Fibroblast of villous mesenchyme (primary cell): ENCODE measurements at regions not wholly inside any gene's neighbourhood (a gene's known extent, or its start where the extent isn't known, plus 50 kb on each side); places are given as distances from the start of the nearest gene placed in this dataset.
"Not testable (repeated sequence)": the region's sequence is repeated elsewhere in the genome, so short reads cannot be mapped to it uniquely, and the experiment has no call there.

Experiments used
- DNase-seq: peaks from one replicate; pipeline ENCODE4 v3.0.0-alpha.2; 2010; ENCODE audit warnings: low read depth
- H3K4me3 ChIP-seq: 2 replicates; pipeline ENCODE4 v1.5.1; 2011; ENCODE audit warnings: low read depth, mild to moderate bottlenecking, low read length
- TF ChIP-seq, protein P1 (sequence below): IDR thresholded peaks from 2 replicates; pipeline ENCODE4 v1.5.1; 2012; ENCODE audit warnings: low read depth, mild to moderate bottlenecking, low read length; ENCODE audit not compliant: insufficient read depth

DNA sequence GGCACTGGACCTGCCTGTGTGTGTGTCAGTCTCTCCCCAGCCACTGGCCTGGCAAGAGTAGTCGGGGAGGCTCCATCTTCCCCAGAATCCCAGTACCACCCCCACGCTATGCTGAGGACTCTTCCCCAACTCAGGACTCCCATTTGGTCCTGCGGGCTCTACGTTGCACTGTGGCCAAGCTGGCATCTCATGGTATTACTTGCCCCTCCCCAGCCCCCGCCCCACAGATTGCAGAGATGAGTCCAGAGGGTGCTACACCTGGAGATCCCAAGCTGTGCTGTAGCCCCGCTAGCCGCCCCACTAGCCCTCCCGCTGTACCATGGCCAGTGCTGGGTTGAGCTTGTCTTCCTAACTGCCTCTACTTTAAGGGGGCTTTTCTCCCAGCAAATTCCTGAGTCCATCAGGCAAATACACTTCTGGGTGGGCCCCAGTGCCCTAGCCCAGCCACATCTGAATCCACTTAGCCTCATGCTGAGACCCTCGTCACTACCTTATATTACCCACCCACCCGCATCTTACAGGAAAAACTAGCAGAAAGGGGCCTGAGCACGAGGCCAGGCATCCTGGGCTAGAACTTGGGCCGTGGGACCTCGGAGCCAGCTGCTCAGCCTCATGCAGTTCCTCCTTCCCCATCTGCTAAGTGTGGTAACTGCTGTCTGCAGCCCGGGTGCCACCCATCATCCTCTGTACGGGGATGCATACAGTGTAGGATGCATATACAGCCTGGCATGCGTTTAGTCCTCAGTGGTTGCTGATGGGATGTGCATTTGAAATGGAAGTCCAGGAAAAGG lies 65.8 kb upstream of the CACUL1 start:
- DNase-seq, result no peak
- TF ChIP-seq, protein P1, sequence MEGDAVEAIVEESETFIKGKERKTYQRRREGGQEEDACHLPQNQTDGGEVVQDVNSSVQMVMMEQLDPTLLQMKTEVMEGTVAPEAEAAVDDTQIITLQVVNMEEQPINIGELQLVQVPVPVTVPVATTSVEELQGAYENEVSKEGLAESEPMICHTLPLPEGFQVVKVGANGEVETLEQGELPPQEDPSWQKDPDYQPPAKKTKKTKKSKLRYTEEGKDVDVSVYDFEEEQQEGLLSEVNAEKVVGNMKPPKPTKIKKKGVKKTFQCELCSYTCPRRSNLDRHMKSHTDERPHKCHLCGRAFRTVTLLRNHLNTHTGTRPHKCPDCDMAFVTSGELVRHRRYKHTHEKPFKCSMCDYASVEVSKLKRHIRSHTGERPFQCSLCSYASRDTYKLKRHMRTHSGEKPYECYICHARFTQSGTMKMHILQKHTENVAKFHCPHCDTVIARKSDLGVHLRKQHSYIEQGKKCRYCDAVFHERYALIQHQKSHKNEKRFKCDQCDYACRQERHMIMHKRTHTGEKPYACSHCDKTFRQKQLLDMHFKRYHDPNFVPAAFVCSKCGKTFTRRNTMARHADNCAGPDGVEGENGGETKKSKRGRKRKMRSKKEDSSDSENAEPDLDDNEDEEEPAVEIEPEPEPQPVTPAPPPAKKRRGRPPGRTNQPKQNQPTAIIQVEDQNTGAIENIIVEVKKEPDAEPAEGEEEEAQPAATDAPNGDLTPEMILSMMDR, result no peak
- H3K4me3 ChIP-seq, result no peak overlapping the region

DNA sequence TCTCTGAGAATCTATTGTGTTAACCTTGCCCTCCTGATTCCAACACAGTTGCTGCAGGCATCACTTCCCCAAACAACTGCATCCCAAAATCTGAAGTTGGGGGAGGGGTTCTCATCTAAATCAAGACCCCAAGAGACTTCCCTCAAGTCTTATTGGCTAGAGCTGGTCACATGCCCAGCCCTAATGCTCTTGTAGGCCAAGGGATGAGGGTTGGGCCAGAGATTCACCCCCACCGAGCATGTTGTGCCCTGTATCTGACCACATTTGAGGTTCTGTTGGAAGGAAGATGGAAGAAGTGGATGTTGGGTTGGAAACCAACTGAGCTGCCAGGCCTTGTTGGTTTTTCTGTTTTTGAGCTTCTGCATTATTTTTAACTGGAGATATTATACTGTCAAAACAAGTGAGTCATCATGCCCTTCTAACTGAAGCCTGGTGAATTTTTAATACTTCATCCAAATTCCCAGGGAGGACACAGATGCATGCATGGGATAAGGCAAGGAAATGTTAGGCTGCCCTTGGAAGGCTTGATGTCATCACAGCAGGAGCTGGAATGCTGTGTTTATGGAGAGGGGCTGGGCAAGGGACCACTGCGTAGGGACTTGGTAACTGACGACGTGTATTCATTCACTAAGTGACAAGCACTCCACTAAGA lies 68.6 kb upstream of the CACUL1 start:
- TF ChIP-seq, protein P1, result no peak

DNA sequence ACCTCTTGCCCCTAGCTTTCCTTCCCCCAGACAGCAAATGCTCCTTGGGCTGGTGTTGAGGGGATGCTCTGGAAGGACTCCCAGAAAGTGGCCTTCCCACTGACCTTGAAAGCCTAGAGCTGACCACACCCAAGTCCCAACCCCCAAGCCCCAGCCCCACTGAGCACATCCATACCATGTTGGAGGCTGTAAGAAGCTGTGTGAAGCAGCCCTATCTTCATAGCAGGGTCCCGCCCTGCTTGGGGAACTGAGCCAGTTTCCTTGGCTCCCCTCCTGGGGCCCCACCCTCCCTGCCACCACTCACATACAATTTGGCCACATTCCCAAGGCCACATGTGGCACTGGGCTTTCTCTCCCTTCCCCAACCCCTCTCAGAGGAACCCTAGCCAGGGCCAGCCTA lies 72.3 kb upstream of the CACUL1 start:
- H3K4me3 ChIP-seq, result no peak overlapping the region
- DNase-seq, result no peak
- TF ChIP-seq, protein P1, result no peak

More for the DNA sequence above, 68.6 kb upstream of the CACUL1 start:
- DNase-seq, result peak; percentile 40
- H3K4me3 ChIP-seq, result no peak overlapping the region

DNA sequence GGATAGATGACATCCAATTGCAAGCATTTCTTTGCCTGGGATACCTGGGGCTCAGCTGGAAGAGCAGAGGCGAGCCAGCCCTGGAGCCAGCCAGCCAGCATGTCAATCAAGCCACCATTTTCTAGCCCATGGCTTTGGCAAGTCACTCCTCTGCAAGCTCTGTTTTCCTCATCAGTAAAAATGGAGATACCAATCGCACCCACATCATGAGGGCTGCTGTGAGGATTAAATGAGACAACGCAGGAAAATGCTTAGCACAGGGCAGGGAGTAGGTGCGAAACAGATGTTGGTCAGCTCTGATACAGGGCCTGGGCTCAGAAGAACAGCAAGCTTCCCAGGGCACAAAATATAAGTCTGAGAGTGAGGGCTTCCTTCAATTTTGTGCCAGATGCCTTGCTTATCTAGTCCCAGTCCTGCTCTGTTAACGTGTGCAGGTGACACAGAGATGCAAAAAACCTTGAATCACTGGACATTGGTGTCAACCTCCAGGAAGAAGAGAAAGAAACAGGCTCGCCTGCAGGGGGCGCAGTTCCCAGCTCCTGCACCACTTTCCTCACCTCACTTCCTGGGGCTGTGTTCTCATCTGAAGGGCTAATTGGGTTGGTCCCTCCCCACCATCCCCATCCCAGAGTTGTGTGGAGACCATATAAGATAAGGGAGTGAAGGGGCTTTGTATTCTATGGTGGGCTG lies 72.8 kb upstream of the CACUL1 start:
- TF ChIP-seq, protein P1, result peak; percentile 25
- no peak for DNase-seq
- no peak overlapping the region for H3K4me3 ChIP-seq

DNA sequence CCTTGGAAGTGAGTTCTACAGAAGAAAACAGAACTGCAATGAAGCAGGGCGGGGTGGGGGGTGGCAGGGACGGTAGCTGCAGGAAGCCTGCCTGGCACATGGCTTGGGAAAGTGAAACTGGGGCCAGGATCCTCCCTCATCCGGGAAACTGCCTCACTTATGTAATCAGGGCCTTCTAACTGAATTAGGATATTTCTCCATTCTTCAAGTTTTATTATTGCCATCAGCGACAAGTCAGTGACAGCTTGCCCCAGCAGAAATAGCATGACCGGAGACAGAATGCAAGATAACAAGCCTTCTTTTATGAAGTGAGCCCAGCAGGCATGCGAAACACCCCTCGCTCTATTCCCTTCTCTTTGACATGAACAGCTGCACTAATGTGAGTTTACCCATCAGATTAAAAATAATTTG lies 77.5 kb upstream of the CACUL1 start:
- no peak overlapping the region for H3K4me3 ChIP-seq
- peak; percentile 57 for DNase-seq
- TF ChIP-seq, protein P1, result no peak

DNA sequence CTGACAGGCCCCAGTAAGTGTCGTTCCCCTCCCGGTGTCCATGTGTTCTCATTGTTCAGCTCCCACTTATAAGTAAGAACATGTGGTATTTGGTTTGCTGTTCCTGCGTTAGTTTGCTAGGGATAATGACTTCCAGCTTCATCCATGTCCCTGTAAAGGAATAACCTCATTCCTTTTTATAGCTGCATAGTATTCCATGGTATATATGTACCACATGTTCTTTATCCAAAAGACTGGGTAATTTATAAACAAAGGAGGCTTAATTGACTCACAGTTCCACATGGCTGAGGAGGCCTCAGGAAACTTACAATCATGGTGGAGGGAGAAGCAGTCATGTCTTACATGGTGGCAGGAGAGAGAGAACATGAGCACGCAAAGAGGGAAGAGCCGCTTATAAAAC lies 79.6 kb upstream of the CACUL1 start:
- not testable (repeated sequence) for DNase-seq

DNA sequence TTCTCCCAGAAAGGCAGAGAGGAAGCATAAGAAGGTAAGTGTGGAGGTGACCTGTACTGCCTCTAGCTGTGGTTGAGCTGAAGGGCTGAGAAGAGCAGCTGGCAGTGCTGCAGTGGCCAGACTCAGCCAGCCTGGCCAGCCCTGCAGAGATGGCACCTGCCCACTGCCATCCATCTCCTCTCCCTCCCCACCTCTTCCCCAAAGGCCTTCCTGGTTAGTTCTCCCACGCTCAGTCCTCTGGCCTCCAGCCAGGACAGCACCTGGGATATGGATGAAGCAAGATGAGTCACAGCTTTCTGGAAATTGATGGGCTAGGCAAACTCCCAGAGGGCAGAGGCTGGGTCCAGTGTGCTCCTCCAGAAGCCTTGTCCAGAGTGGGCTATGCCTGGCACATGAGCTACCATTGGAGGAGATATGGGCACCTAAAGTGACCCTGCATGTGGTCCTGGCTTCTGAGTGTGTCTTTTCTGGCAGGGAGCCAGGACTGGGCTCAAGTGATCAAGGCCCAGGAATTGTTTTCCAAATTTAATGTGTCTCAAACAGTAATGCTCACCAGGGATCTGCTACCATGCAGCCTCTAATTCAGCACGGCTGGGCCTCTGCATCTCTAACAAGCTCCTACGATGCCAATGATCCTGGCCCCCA lies 81.0 kb upstream of the CACUL1 start:
- DNase-seq, result peak; percentile 28
- H3K4me3 ChIP-seq, result no peak overlapping the region
- TF ChIP-seq, protein P1, result no peak

More for the DNA sequence above, 79.6 kb upstream of the CACUL1 start:
- not testable (repeated sequence) for H3K4me3 ChIP-seq
